HEK293T (cell line): ENCODE measurements at regions not wholly inside any gene's neighbourhood (a gene's known extent, or its start where the extent isn't known, plus 50 kb on each side); places are given as distances from the start of the nearest gene placed in this dataset.

ENCODE experiments used
- BHLHE40 ChIP-seq: fragments of 450-650 bp; IDR thresholded peaks from 2 replicates; pipeline ENCODE4 v1.6.1; 2016; ENCODE audit warnings: mild to moderate bottlenecking, moderate library complexity, borderline replicate concordance
- CTBP1 ChIP-seq: fragments of 450-650 bp; IDR thresholded peaks from 2 replicates; pipeline ENCODE4 v1.6.1; 2016; ENCODE audit warnings: borderline replicate concordance
- ELF4 ChIP-seq: fragments of 450-650 bp; IDR thresholded peaks from 2 replicates; pipeline ENCODE4 v1.6.1; 2017; ENCODE audit warnings: antibody characterized with exemption
- NFRKB ChIP-seq: fragments of 450-650 bp; IDR thresholded peaks from 2 replicates; pipeline ENCODE4 v1.6.1; 2016; ENCODE audit warnings: mild to moderate bottlenecking, moderate library complexity
- PKNOX1 ChIP-seq: fragments of 450-650 bp; IDR thresholded peaks from 2 replicates; pipeline ENCODE4 v1.6.1; 2016
- SP1 ChIP-seq: fragments of 450-650 bp; IDR thresholded peaks from 2 replicates; pipeline ENCODE4 v1.6.1; 2017
- TARDBP ChIP-seq: fragments of 450-650 bp; IDR thresholded peaks from 2 replicates; pipeline ENCODE4 v1.6.1; 2016
- ZNF384 ChIP-seq: fragments of 450-650 bp; IDR thresholded peaks from 2 replicates; pipeline ENCODE4 v1.6.1; 2016

- TF ChIP-seq CTBP1: no peak
- TF ChIP-seq BHLHE40: no peak
- no peak for TF ChIP-seq TARDBP
- no peak for TF ChIP-seq NFRKB
- no peak for TF ChIP-seq ELF4
- TF ChIP-seq ZNF384: no peak
- no peak for TF ChIP-seq PKNOX1
- no peak for TF ChIP-seq SP1
These were observed 381.1 kb downstream of the ZNF608 start for GRCh38 chr5:124365361-124365801.
